WTC11 (cell line): ENCODE measurements at regions not wholly inside any gene's neighbourhood (a gene's known extent, or its start where the extent isn't known, plus 50 kb on each side); places are given as distances from the start of the nearest gene placed in this dataset.

Source experiments
- ATAC-seq: fragments of 200-7000 bp; cut with Tn5 transposase; 2 replicates; pipeline ENCODE4 v1.10.0; 2021; ENCODE audit warnings: mild to moderate bottlenecking, moderate library complexity
- CTCF ChIA-PET: fragments of 300-600 bp; sonication (Branson Sonifier 250); formaldehyde crosslinking; loops from one replicate; lab custom pipeline; 2021; ENCODE audit warnings: antibody characterized with exemption; lab: Charles Lee
- POLR2A ChIA-PET: fragments of 350-600 bp; sonication (Branson Sonifier 250); formaldehyde crosslinking; loops from one replicate; lab custom pipeline; 2021; ENCODE audit warnings: antibody characterized with exemption; lab: Charles Lee
- DNase-seq: peaks from one replicate; pipeline ENCODE4 v3.0.0; 2021; ENCODE audit warnings: low spot score
- H3K27ac Mint-ChIP-seq: 2 replicates; pipeline ENCODE4 v1.8.0; 2021; ENCODE audit warnings: mixed read lengths
- H3K27me3 Mint-ChIP-seq: 2 replicates; pipeline ENCODE4 v1.8.0; 2021; ENCODE audit warnings: low read depth, mild to moderate bottlenecking, moderate library complexity, mixed read lengths
- H3K36me3 Mint-ChIP-seq: 2 replicates; pipeline ENCODE4 v1.8.0; 2021; ENCODE audit warnings: mixed read lengths
- H3K4me1 Mint-ChIP-seq: 2 replicates; pipeline ENCODE4 v1.8.0; 2022; ENCODE audit warnings: mixed read lengths
- H3K4me3 Mint-ChIP-seq: 2 replicates; pipeline ENCODE4 v1.8.0; 2021; ENCODE audit warnings: mild to moderate bottlenecking, moderate library complexity, mixed read lengths
- H3K9me3 Mint-ChIP-seq: 2 replicates; pipeline ENCODE4 v1.8.0; 2021; ENCODE audit warnings: mixed read lengths
- ATF6 ChIP-seq: sonication (generic); formaldehyde crosslinking; IDR thresholded peaks from 2 replicates; pipeline ENCODE4 v1.8.1; 2023; ENCODE audit warnings: mild to moderate bottlenecking, missing genetic modification reagents
- CREM ChIP-seq: sonication (generic); formaldehyde crosslinking; IDR thresholded peaks from 2 replicates; pipeline ENCODE4 v1.8.1; 2022; ENCODE audit warnings: mild to moderate bottlenecking, missing genetic modification reagents, moderate library complexity
- CTCF ChIP-seq: fragments of 200-600 bp; IDR thresholded peaks from 2 replicates; pipeline ENCODE4 v1.8.0; 2022; ENCODE audit warnings: antibody characterized with exemption
- ETV6 ChIP-seq: sonication (generic); formaldehyde crosslinking; IDR thresholded peaks from 2 replicates; pipeline ENCODE4 v1.8.1; 2022; ENCODE audit warnings: mild to moderate bottlenecking, missing genetic modification reagents
- GABPB1 ChIP-seq: sonication (generic); formaldehyde crosslinking; IDR thresholded peaks from 2 replicates; pipeline ENCODE4 v1.8.1; 2023; ENCODE audit warnings: mild to moderate bottlenecking, missing genetic modification reagents
- JAZF1 ChIP-seq: fragments of 250-450 bp; sonication (Bioruptor Pico); IDR thresholded peaks from 2 replicates; pipeline ENCODE4 v1.9.0; 2021; ENCODE audit warnings: moderate library complexity, mild to moderate bottlenecking, inconsistent platforms
- KAT7 ChIP-seq: sonication (generic); formaldehyde crosslinking; IDR thresholded peaks from 2 replicates; pipeline ENCODE4 v1.8.1; 2023; ENCODE audit warnings: missing genetic modification reagents, mild to moderate bottlenecking, borderline replicate concordance
- MXD4 ChIP-seq: fragments of 250-450 bp; sonication (Bioruptor Pico); IDR thresholded peaks from 2 replicates; pipeline ENCODE4 v1.8.0; 2021; ENCODE audit warnings: mild to moderate bottlenecking, moderate library complexity, borderline replicate concordance
- PRRX2 ChIP-seq: fragments of 250-450 bp; sonication (Bioruptor Pico); IDR thresholded peaks from 2 replicates; pipeline ENCODE4 v1.8.0; 2021; ENCODE audit warnings: mild to moderate bottlenecking
- SOX15 ChIP-seq: fragments of 250-450 bp; sonication (Bioruptor Pico); IDR thresholded peaks from 2 replicates; pipeline ENCODE4 v1.9.0; 2021; ENCODE audit warnings: mild to moderate bottlenecking
- SP1 ChIP-seq: sonication (generic); formaldehyde crosslinking; conservative IDR thresholded peaks from 2 replicates; pipeline ENCODE4 v1.8.1; 2022; ENCODE audit warnings: missing genetic modification reagents
- TP53 ChIP-seq: sonication (generic); formaldehyde crosslinking; IDR thresholded peaks from 2 replicates; pipeline ENCODE4 v1.8.1; 2023; ENCODE audit warnings: mild to moderate bottlenecking, missing genetic modification reagents
- ZMAT4 ChIP-seq: fragments of 250-450 bp; sonication (Bioruptor Pico); IDR thresholded peaks from 2 replicates; pipeline ENCODE4 v1.9.0; 2021; ENCODE audit warnings: mild to moderate bottlenecking
- ZNF121 ChIP-seq: sonication (generic); formaldehyde crosslinking; IDR thresholded peaks from 2 replicates; pipeline ENCODE4 v1.8.0; 2023; ENCODE audit warnings: missing genetic modification reagents
- ZNF671 ChIP-seq: fragments of 250-450 bp; sonication (Bioruptor Pico); IDR thresholded peaks from 2 replicates; pipeline ENCODE4 v1.8.0; 2021; ENCODE audit warnings: mild to moderate bottlenecking
- TF ChIP-seq, protein P1 (sequence below): fragments of 250-450 bp; sonication (Bioruptor Pico); IDR thresholded peaks from 2 replicates; pipeline ENCODE4 v1.9.0; 2021; ENCODE audit warnings: mild to moderate bottlenecking, borderline replicate concordance
- TF ChIP-seq, protein P2 (sequence below): fragments of 250-450 bp; sonication (Bioruptor Pico); IDR thresholded peaks from 2 replicates; pipeline ENCODE4 v1.8.0; 2021; ENCODE audit warnings: mild to moderate bottlenecking
- TF ChIP-seq, protein P3 (sequence below): sonication (generic); formaldehyde crosslinking; IDR thresholded peaks from 2 replicates; pipeline ENCODE4 v1.8.0; 2022; ENCODE audit warnings: mild to moderate bottlenecking, missing genetic modification reagents

GRCh38 chr22:49164773-49165320, 662.8 kb downstream of the BRD1 start:
- ChIA-PET CTCF (interaction anchor here (0.6 to 1.0 kb wide), 2 partner anchors 26 to 118 kb away, joined by 3 to 5 read pairs; no protein-coding TSS in a partner anchor), POLR2A (no interaction called here)
- ATAC-seq (no peak), DNase-seq (no peak)
- no peaks in the 10 kb centered on the region for H3K27me3 Mint-ChIP-seq
- H3K4me1 Mint-ChIP-seq: no peaks in the 10 kb centered on the region
- no peak overlapping the region for H3K4me3 Mint-ChIP-seq
- no peaks in the 10 kb centered on the region for H3K36me3 Mint-ChIP-seq
- no peak for TF ChIP-seq ZMAT4 (CRISPR knock-in tag)
- TF ChIP-seq SOX15: no peak
- TF ChIP-seq CREM (CRISPR knock-in tag): no peak
- TF ChIP-seq SP1 (CRISPR knock-in tag): no peak
- no peak for TF ChIP-seq CTCF
- TF ChIP-seq KAT7: no peak
- no peak for TF ChIP-seq ATF6 (CRISPR knock-in tag)
- no peak for TF ChIP-seq GABPB1
- TF ChIP-seq JAZF1: no peak
- TF ChIP-seq, protein P1, sequence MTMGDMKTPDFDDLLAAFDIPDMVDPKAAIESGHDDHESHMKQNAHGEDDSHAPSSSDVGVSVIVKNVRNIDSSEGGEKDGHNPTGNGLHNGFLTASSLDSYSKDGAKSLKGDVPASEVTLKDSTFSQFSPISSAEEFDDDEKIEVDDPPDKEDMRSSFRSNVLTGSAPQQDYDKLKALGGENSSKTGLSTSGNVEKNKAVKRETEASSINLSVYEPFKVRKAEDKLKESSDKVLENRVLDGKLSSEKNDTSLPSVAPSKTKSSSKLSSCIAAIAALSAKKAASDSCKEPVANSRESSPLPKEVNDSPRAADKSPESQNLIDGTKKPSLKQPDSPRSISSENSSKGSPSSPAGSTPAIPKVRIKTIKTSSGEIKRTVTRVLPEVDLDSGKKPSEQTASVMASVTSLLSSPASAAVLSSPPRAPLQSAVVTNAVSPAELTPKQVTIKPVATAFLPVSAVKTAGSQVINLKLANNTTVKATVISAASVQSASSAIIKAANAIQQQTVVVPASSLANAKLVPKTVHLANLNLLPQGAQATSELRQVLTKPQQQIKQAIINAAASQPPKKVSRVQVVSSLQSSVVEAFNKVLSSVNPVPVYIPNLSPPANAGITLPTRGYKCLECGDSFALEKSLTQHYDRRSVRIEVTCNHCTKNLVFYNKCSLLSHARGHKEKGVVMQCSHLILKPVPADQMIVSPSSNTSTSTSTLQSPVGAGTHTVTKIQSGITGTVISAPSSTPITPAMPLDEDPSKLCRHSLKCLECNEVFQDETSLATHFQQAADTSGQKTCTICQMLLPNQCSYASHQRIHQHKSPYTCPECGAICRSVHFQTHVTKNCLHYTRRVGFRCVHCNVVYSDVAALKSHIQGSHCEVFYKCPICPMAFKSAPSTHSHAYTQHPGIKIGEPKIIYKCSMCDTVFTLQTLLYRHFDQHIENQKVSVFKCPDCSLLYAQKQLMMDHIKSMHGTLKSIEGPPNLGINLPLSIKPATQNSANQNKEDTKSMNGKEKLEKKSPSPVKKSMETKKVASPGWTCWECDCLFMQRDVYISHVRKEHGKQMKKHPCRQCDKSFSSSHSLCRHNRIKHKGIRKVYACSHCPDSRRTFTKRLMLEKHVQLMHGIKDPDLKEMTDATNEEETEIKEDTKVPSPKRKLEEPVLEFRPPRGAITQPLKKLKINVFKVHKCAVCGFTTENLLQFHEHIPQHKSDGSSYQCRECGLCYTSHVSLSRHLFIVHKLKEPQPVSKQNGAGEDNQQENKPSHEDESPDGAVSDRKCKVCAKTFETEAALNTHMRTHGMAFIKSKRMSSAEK (CRISPR knock-in tag): no peak
- TF ChIP-seq ZNF671 (CRISPR knock-in tag): no peak
- TF ChIP-seq, protein P2, sequence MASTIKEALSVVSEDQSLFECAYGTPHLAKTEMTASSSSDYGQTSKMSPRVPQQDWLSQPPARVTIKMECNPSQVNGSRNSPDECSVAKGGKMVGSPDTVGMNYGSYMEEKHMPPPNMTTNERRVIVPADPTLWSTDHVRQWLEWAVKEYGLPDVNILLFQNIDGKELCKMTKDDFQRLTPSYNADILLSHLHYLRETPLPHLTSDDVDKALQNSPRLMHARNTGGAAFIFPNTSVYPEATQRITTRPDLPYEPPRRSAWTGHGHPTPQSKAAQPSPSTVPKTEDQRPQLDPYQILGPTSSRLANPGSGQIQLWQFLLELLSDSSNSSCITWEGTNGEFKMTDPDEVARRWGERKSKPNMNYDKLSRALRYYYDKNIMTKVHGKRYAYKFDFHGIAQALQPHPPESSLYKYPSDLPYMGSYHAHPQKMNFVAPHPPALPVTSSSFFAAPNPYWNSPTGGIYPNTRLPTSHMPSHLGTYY (CRISPR knock-in tag): no peak
- TF ChIP-seq, protein P3, sequence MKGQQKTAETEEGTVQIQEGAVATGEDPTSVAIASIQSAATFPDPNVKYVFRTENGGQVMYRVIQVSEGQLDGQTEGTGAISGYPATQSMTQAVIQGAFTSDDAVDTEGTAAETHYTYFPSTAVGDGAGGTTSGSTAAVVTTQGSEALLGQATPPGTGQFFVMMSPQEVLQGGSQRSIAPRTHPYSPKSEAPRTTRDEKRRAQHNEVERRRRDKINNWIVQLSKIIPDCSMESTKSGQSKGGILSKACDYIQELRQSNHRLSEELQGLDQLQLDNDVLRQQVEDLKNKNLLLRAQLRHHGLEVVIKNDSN (CRISPR knock-in tag): no peak
- no peak for TF ChIP-seq ETV6 (CRISPR knock-in tag)
- no peak for TF ChIP-seq ZNF121 (CRISPR knock-in tag)
- no peak for TF ChIP-seq PRRX2
- no peak for TF ChIP-seq MXD4 (CRISPR knock-in tag)
- TF ChIP-seq TP53 (CRISPR knock-in tag): no peak
- no peak overlapping the region for H3K27ac Mint-ChIP-seq
- no peaks in the 10 kb centered on the region for H3K9me3 Mint-ChIP-seq
